BLaER1 treated with 17β-estradiol and CSF1 and Interleukin-3, amounts not matched to agents 10 nM and 100 nM (cell line): ENCODE measurements at regions not wholly inside any gene's neighbourhood (a gene's known extent, or its start where the extent isn't known, plus 50 kb on each side); places are given as distances from the start of the nearest gene placed in this dataset.

Source experiments
- H3K27ac ChIP-seq, 11 experiments: shearing (Covaris generic); formaldehyde crosslinking; 2 replicates each; pipeline ENCODE4 v1.8.1; 2022
- H3K27me3 ChIP-seq, 11 experiments: shearing (Covaris generic); formaldehyde crosslinking; 2 replicates each; pipeline ENCODE4 v1.8.1; 2022
- H3K36me3 ChIP-seq, 11 experiments: shearing (Covaris generic); formaldehyde crosslinking; 2 replicates each; pipeline ENCODE4 v1.8.1; 2022
- H3K4me1 ChIP-seq, 10 experiments: shearing (Covaris generic); formaldehyde crosslinking; 2 replicates each; pipeline ENCODE4 v1.8.1; 2022
- H3K4me2 ChIP-seq, 11 experiments: shearing (Covaris generic); formaldehyde crosslinking; 2 replicates each; pipeline ENCODE4 v1.8.1; 2022
- H3K4me3 ChIP-seq, 10 experiments: shearing (Covaris generic); formaldehyde crosslinking; 2 replicates each; pipeline ENCODE4 v1.8.1; 2022
- H3K9ac ChIP-seq, 11 experiments: shearing (Covaris generic); formaldehyde crosslinking; 2 replicates each; pipeline ENCODE4 v1.8.1; 2022
- H3K9me3 ChIP-seq, 11 experiments: shearing (Covaris generic); formaldehyde crosslinking; replicated peaks in 1 of 11; 2 replicates each; pipeline ENCODE4 v1.8.1; 2022
- H4K20me1 ChIP-seq, 11 experiments: shearing (Covaris generic); formaldehyde crosslinking; 2 replicates each; pipeline ENCODE4 v1.8.1; 2022
- Cebpa-rat ChIP-seq, 11 experiments: shearing (Covaris generic); IDR thresholded peaks; 2 replicates each; pipeline ENCODE4 v1.8.1; 2022

DNA sequence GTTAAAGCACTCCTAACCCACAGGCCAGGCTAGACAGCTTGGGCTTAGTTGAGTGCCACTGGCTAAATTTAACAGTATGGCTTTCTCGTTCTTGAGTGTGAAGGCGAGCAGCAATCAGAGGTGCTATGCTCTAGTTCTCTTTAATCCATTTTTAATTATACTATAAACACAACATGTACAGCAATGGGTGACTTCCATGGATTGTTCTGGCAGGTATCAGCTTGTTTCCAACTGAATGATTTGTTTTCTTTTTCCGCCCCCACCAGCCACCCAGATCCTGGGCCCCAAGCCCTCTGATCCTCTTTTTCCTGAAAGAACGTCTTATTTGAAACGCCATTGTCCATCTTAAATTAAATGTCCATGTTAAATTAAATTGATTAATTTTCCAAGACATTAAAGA, 244.8 kb downstream of the IKZF2 start:
- Histone ChIP-seq H3K27me3 (no peaks in the 10 kb centered on the region), H3K9ac (no peak overlapping the region), H3K36me3 (no peaks in the 10 kb centered on the region), H3K4me1 (peaks cover 0 to 5% (median 0%) of the 10 kb centered on the region in 10 experiments; a peak in 1 of 20 replicates), H4K20me1 (no peaks in the 10 kb centered on the region), H3K4me2 (no peak overlapping the region), H3K4me3 (no peak overlapping the region), H3K9me3 (0 out of 22 replicates have a peak, but pooled peaks cover 0 to 4% (median 0%) of the 10 kb centered on the region in 11 experiments), H3K27ac (no peak overlapping the region)
- no peak for TF ChIP-seq Cebpa-rat (IDR thresholded peaks at IDR 0.05)

- Histone ChIP-seq H4K20me1 (no peaks in the 10 kb centered on the region), H3K36me3 (no peaks in the 10 kb centered on the region), H3K27ac (no peak overlapping the region), H3K4me1 (peaks cover 0 to 5% (median 0%) of the 10 kb centered on the region in 10 experiments; a peak in 1 of 20 replicates), H3K9me3 (0 out of 22 replicates have a peak, but pooled peaks cover 0 to 4% (median 0%) of the 10 kb centered on the region in 11 experiments), H3K27me3 (no peaks in the 10 kb centered on the region), H3K4me3 (no peak overlapping the region), H3K4me2 (no peak overlapping the region), H3K9ac (no peak overlapping the region)
- no peak for TF ChIP-seq Cebpa-rat (IDR thresholded peaks at IDR 0.05)
Observed at GRCh38 chr2:212905640-212906201, 245.7 kb downstream of the IKZF2 start.

GRCh38 chr2:212904646-212905045, 246.8 kb downstream of the IKZF2 start:
- no peaks in the 10 kb centered on the region for H3K27me3 ChIP-seq
- no peak overlapping the region for H3K4me2 ChIP-seq
- H4K20me1 ChIP-seq: no peaks in the 10 kb centered on the region
- 0 out of 22 replicates have a peak, but pooled peaks cover 0 to 4% (median 0%) of the 10 kb centered on the region in 11 experiments for H3K9me3 ChIP-seq
- no peak overlapping the region for H3K9ac ChIP-seq
- TF ChIP-seq Cebpa-rat (IDR thresholded peaks at IDR 0.05): no peak
- H3K27ac ChIP-seq: no peak overlapping the region
- H3K4me1 ChIP-seq: peaks cover 0 to 5% (median 0%) of the 10 kb centered on the region in 10 experiments; a peak in 1 of 20 replicates
- H3K36me3 ChIP-seq: no peaks in the 10 kb centered on the region
- H3K4me3 ChIP-seq: no peak overlapping the region

DNA sequence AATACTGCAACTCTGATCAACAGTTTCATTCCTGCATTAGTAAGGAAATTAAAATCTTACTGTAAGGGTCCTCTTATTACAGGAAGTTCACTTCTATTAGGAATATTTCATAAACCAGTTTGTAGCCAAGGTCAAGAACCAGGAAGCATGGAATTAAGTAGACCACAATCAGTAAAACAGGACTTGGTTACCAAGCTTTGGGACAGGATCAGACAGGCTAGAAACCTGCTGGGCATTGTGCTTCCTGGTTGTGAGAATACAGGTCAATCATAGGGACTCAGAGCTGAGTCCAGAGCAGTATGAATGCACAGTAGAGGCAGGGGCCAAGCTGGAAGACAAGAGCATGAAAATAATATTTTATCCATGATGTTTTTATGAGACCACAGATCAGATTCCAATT, 248.0 kb downstream of the IKZF2 start:
- no peak for TF ChIP-seq Cebpa-rat (IDR thresholded peaks at IDR 0.05)

DNA sequence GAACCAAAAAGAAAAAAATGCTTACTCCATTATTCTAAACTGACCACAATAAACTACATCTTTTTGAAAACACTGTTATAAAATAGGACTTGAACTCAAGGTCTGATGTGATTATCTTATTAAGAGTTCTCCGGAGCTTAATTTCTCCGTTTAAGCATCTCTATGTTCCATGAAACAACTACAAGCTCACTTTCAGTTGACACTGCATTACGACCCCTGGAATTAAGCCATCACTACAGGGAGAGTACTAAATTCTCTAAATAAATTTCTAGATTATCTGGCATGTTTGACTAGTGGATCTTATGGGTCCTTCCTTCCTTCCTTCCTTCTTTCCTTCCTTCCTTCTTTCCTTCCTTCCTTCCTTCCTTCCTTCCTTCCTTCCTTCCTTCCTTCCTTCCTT, 249.0 kb downstream of the IKZF2 start:
- Histone ChIP-seq H3K9ac (no peak overlapping the region), H3K9me3 (no peaks in the 10 kb centered on the region), H3K27ac (no peak overlapping the region), H3K36me3 (no peaks in the 10 kb centered on the region), H3K4me1 (peaks cover 0 to 5% (median 0%) of the 10 kb centered on the region in 10 experiments; a peak in 1 of 20 replicates), H3K27me3 (no peaks in the 10 kb centered on the region), H3K4me3 (no peak overlapping the region), H3K4me2 (no peak overlapping the region), H4K20me1 (no peaks in the 10 kb centered on the region)
- no peak for TF ChIP-seq Cebpa-rat (IDR thresholded peaks at IDR 0.05)

More for the DNA sequence above, 248.0 kb downstream of the IKZF2 start:
- H4K20me1 ChIP-seq: no peaks in the 10 kb centered on the region
- H3K9me3 ChIP-seq: no peaks in the 10 kb centered on the region
- H3K4me2 ChIP-seq: no peak overlapping the region
- H3K9ac ChIP-seq: no peak overlapping the region
- no peaks in the 10 kb centered on the region for H3K36me3 ChIP-seq
- H3K4me1 ChIP-seq: peaks cover 0 to 5% (median 0%) of the 10 kb centered on the region in 10 experiments; a peak in 1 of 20 replicates
- no peaks in the 10 kb centered on the region for H3K27me3 ChIP-seq
- H3K4me3 ChIP-seq: no peak overlapping the region
- no peak overlapping the region for H3K27ac ChIP-seq

DNA sequence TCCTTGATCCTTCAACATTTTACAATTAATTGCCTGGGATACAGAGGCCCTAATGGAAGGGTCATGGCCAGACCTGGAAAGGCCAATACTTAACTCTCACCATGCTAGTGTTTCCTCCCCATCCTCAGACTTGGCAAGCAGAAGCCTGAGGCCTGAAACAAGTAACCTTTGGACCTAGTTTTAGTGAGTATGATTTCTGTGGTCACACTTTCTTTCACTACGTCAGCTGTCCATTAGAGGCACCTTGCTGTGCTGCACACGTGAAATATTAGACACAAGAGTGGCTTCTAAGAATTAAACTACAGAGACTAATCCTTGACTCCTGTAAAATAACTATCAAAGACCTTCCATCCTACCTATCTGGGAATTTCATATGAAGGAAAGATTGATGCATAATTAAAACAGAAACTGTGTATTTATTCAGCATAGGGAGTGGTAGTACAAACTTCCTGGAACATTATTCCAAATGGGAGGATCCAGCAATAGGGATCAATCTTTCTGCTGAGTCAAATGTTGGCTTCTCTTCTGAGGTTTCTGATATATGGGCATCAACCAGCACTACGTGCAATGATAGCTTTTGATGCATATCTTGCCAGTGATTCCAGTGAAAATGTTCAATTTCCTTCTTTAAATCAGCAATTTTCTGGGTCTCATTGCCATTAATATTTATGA, 249.7 kb downstream of the IKZF2 start:
- Histone ChIP-seq H3K4me3 (no peak overlapping the region), H3K36me3 (no peaks in the 10 kb centered on the region), H3K9ac (no peak overlapping the region), H3K4me1 (peaks cover 0 to 5% (median 0%) of the 10 kb centered on the region in 10 experiments; a peak in 1 of 20 replicates), H3K27ac (no peak overlapping the region), H3K27me3 (no peaks in the 10 kb centered on the region), H3K9me3 (no peaks in the 10 kb centered on the region), H3K4me2 (no peak overlapping the region), H4K20me1 (no peaks in the 10 kb centered on the region)
- no peak for TF ChIP-seq Cebpa-rat (IDR thresholded peaks at IDR 0.05)

- H3K27me3 ChIP-seq: no peaks in the 10 kb centered on the region
- H3K36me3 ChIP-seq: no peaks in the 10 kb centered on the region
- no peaks in the 10 kb centered on the region for H3K9me3 ChIP-seq
- TF ChIP-seq Cebpa-rat (IDR thresholded peaks at IDR 0.05): no peak
- H3K4me2 ChIP-seq: no peak overlapping the region
- no peaks in the 10 kb centered on the region for H4K20me1 ChIP-seq
- H3K9ac ChIP-seq: no peak overlapping the region
- no peak overlapping the region for H3K4me3 ChIP-seq
- peaks cover 0 to 5% (median 0%) of the 10 kb centered on the region in 10 experiments; a peak in 1 of 20 replicates for H3K4me1 ChIP-seq
- no peak overlapping the region for H3K27ac ChIP-seq
Observed at GRCh38 chr2:212900715-212901114, 250.7 kb downstream of the IKZF2 start.

- Histone ChIP-seq H3K4me1 (no peaks in the 10 kb centered on the region), H3K9ac (no peak overlapping the region), H3K9me3 (no peaks in the 10 kb centered on the region), H3K36me3 (no peaks in the 10 kb centered on the region), H4K20me1 (no peaks in the 10 kb centered on the region), H3K4me3 (no peak overlapping the region), H3K27me3 (no peaks in the 10 kb centered on the region), H3K27ac (no peak overlapping the region), H3K4me2 (no peak overlapping the region)
- no peak for TF ChIP-seq Cebpa-rat (IDR thresholded peaks at IDR 0.05)
Observed at GRCh38 chr2:212898011-212898410, 253.4 kb downstream of the IKZF2 start.

DNA sequence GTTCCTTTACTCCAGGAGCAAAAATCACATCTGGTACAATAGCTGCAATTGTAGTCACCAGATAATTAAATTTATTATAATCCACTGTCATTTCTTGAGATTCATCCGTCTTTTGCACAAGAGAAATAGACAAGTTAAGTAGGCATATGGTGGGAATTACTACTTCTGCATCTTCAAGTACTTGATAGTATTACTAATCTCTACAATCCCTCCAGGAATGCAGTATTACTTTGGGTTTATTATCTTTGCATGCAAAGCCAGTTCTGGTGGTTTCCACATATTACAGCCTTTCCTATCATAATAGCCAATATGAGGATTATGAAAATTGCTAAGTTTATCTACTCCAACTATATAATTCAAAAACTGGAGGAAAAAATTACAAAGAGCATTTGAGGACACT, 254.1 kb downstream of the IKZF2 start:
- Histone ChIP-seq H3K4me1 (no peaks in the 10 kb centered on the region), H3K4me3 (no peak overlapping the region), H3K9ac (no peak overlapping the region), H3K27me3 (no peaks in the 10 kb centered on the region), H3K4me2 (no peak overlapping the region), H4K20me1 (no peaks in the 10 kb centered on the region), H3K36me3 (no peaks in the 10 kb centered on the region), H3K9me3 (no peaks in the 10 kb centered on the region), H3K27ac (no peak overlapping the region)
- TF ChIP-seq Cebpa-rat (IDR thresholded peaks at IDR 0.05): no peak

DNA sequence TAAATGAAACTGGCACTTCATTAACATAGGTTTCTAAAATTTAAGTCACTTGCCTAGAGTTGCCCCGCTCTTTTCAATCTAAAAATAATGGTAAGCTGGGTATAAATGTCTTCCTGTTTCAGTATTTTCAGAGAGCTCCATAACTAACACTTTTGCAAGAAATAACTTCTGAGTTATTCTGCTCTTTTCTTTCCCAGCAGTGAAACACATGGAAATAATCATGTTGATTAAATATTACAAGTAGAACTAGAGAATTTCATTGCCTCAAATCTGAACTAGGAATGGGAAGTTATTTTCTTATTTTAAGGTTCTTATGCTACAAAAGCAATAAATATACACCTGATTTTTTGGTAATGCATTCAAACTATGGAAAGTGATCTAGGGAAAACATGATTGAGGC, 257.4 kb downstream of the IKZF2 start:
- no peak overlapping the region for H3K27ac ChIP-seq
- H3K4me3 ChIP-seq: no peak overlapping the region

More for the DNA sequence above, 257.4 kb downstream of the IKZF2 start:
- Histone ChIP-seq H3K9me3 (no peaks in the 10 kb centered on the region), H3K4me1 (no peaks in the 10 kb centered on the region), H3K27me3 (no peaks in the 10 kb centered on the region), H3K4me2 (no peak overlapping the region), H4K20me1 (no peaks in the 10 kb centered on the region), H3K36me3 (no peaks in the 10 kb centered on the region), H3K9ac (no peak overlapping the region)
- no peak for TF ChIP-seq Cebpa-rat (IDR thresholded peaks at IDR 0.05)
